SH-SY5Y (cell line): ENCODE measurements at regions not wholly inside any gene's neighbourhood (a gene's known extent, or its start where the extent isn't known, plus 50 kb on each side); places are given as distances from the start of the nearest gene placed in this dataset.

ENCODE experiments used
- GATA2 ChIP-seq: IDR thresholded peaks from 2 replicates; pipeline ENCODE4 v1.6.1; 2011; ENCODE audit warnings: mild to moderate bottlenecking, low read depth, low read length
- GATA3 ChIP-seq: IDR thresholded peaks from 2 replicates; pipeline ENCODE4 v1.6.1; 2011; ENCODE audit warnings: low read depth, mild to moderate bottlenecking, low read length, moderate library complexity

GRCh38 chr7:118754608-118755007 lies 530.1 kb downstream of the ANKRD7 start:
- TF ChIP-seq GATA3: no peak
- TF ChIP-seq GATA2: no peak

- TF ChIP-seq GATA2 (no peak), GATA3 (no peak)
Observed at GRCh38 chr7:118755067-118755625, 530.6 kb downstream of the ANKRD7 start.

- TF ChIP-seq GATA2 (no peak), GATA3 (no peak)
Observed at GRCh38 chr7:118757066-118757465, 532.6 kb downstream of the ANKRD7 start.

- no peak for TF ChIP-seq GATA3
- no peak for TF ChIP-seq GATA2
Observed at GRCh38 chr7:118758582-118758981, 534.1 kb downstream of the ANKRD7 start.

GRCh38 chr7:118759921-118760320 lies 535.4 kb downstream of the ANKRD7 start:
- no peak for TF ChIP-seq GATA3
- no peak for TF ChIP-seq GATA2

GRCh38 chr7:118762451-118762850 lies 537.9 kb downstream of the ANKRD7 start:
- TF ChIP-seq GATA2 (no peak), GATA3 (no peak)

GRCh38 chr7:118764221-118764620 lies 539.7 kb downstream of the ANKRD7 start:
- TF ChIP-seq GATA2: no peak
- no peak for TF ChIP-seq GATA3

GRCh38 chr7:118771672-118772071 lies 547.2 kb downstream of the ANKRD7 start:
- TF ChIP-seq GATA2 (no peak), GATA3 (no peak)

- TF ChIP-seq GATA3 (no peak), GATA2 (no peak)
Observed at GRCh38 chr7:118777308-118777707, 552.8 kb downstream of the ANKRD7 start.

- no peak for TF ChIP-seq GATA3
Observed at GRCh38 chr7:118792682-118793081, 568.2 kb downstream of the ANKRD7 start.

GRCh38 chr7:118793582-118793981 lies 569.1 kb downstream of the ANKRD7 start:
- TF ChIP-seq GATA3 (no peak), GATA2 (no peak)

GRCh38 chr7:118794419-118794818 lies 569.9 kb downstream of the ANKRD7 start:
- TF ChIP-seq GATA2 (no peak), GATA3 (no peak)

GRCh38 chr7:118801366-118801765 lies 576.9 kb downstream of the ANKRD7 start:
- TF ChIP-seq GATA2 (no peak), GATA3 (no peak)

- no peak for TF ChIP-seq GATA2
- no peak for TF ChIP-seq GATA3
Observed at GRCh38 chr7:118802726-118803125, 578.2 kb downstream of the ANKRD7 start.

GRCh38 chr7:118826246-118826645 lies 601.7 kb downstream of the ANKRD7 start:
- TF ChIP-seq GATA2: 0 out of 2 replicates have a peak, but pooled peaks have one; percentile 24
- no peak for TF ChIP-seq GATA3

- TF ChIP-seq GATA2 (no peak), GATA3 (no peak)
Observed at GRCh38 chr7:118836933-118837332, 612.4 kb downstream of the ANKRD7 start.

- TF ChIP-seq GATA2 (no peak), GATA3 (no peak)
Observed at GRCh38 chr7:118839515-118839914, 615.0 kb downstream of the ANKRD7 start.
